Activated T-cell treated with anti-CD3 and anti-CD28 coated beads for 1 hour (primary cell): ENCODE measurements at regions not wholly inside any gene's neighbourhood (a gene's known extent, or its start where the extent isn't known, plus 50 kb on each side); places are given as distances from the start of the nearest gene placed in this dataset.
"Not testable (repeated sequence)": the region's sequence is repeated elsewhere in the genome, so short reads cannot be mapped to it uniquely, and the experiment has no call there.

ENCODE experiments used
- DNase-seq: peaks from one replicate; pipeline ENCODE4 v3.0.0-alpha.2; 2020; ENCODE audit warnings: low read depth

DNA sequence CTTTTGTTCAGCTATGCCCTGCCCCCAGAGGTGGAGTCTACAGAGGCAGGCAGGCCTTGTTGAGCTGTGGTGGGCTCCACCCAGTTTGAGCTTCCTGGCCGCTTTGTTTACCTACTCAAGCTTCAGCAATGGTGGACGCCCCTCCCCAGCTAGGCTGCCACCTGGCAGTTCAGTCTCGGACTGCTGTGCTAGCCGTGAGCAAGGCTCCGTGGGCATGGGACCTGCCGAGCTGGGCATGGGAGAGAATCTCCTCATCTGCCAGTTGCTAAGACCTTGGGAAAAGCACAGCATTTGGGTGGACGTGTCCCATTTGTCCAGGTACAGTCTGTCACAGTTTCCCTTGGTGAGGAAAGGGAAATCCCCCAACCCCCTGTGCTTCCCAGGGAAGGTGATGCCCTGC, 270.0 kb upstream of the TCERG1L start:
- not testable (repeated sequence) for DNase-seq

- no peak for DNase-seq
These were observed 272.8 kb upstream of the TCERG1L start for GRCh38 chr10:131584287-131584686.

DNA sequence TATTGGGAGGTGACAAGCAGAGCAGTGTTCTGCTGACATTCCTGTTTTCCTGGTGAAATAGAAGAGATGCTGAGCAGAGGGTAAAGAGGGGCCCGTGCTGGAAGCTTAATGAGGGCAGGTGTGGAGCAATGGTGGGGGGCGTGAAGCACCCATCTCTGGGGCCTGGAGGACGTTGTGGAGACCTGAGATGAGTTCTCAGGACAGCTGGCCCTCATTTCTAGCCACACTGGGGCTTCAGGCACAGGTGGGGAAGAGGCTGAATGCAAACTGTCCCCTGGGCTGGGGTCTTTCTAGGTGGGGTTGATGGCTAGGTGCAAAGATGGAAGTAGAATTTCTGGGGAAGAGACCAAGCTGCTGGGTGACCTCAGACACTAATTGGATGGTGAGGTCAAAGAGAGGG, 274.2 kb upstream of the TCERG1L start:
- no peak for DNase-seq

DNA sequence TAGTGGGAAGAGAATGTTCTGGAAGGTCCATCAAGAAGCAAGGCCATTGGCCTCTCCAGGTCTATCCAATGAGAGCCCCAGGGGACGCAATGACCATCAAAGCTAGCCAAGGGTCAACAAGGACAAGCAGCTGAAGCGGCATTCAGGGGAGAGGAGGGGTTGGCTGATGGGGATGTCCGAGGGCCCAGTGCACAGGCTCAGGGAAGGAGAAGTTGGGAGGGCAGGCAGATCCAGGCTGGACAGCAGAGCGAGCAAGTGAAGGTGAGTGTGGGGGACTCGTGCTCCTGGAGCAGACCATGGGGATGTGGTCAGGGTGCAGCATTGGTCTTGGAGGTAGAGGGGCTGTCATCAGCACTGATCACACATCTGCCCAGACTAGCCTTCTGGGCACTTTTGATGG, 275.4 kb upstream of the TCERG1L start:
- no peak for DNase-seq

DNA sequence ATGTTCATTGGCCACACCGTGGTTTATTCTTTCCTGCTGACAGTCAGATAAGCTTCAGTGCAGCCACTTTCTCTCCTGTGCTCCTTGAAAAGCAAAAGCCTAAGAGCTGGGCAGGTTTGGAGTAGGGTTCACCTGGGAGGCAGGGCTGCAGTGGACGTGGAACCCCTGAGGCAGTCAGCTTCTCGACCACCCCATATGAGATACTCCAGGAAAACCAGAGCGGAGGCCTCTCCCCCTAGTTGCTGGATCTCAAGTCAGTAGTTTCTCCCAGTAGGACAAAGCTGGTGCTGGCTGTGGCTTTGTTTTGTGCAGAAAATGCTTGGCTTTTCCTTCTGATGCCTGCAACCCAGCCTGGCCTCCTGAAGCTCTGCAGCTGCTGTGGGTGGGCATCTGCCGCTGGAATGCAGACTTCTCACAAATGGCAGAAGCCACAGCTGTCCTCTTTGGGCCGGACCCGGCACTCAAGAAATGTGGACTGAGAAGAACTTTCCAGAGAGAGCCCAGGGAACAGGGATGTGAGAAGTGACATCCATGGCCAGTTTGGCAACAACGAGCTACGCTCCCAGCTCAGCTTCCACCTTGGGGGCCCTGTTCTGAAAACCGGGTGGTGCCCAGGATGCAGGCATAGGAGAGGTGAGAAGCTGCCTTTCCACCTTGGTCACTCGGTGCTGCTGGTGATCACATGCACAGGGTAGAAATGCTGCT, 276.6 kb upstream of the TCERG1L start:
- no peak for DNase-seq

- DNase-seq = no peak
These were observed 277.2 kb upstream of the TCERG1L start for GRCh38 chr10:131588704-131589220.

- no peak for DNase-seq
These were observed 279.0 kb upstream of the TCERG1L start for GRCh38 chr10:131590567-131590966.

GRCh38 chr10:131591936-131592335, 280.4 kb upstream of the TCERG1L start:
- DNase-seq = no peak

- DNase-seq = no peak
These were observed 291.6 kb upstream of the PPP2R2D start for GRCh38 chr10:131609176-131609575.

DNA sequence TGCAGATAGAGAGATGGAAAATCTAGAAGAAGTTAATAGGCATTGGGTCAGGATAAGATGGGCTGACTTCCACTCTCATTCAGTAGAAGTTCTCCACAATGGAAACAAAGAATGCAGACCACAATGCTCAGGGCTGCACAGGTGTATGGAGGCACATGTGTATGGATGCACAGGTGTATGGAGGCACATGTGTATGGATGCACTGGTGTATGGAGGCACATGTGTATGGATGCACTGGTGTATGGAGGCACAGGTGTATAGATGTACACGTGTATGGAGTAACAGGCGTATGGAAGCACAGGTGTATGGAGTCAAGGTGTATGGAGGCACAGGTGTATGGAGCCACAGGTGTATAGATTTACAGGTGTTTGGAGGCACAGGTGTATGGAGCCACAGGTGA, 285.7 kb upstream of the PPP2R2D start:
- no peak for DNase-seq

DNA sequence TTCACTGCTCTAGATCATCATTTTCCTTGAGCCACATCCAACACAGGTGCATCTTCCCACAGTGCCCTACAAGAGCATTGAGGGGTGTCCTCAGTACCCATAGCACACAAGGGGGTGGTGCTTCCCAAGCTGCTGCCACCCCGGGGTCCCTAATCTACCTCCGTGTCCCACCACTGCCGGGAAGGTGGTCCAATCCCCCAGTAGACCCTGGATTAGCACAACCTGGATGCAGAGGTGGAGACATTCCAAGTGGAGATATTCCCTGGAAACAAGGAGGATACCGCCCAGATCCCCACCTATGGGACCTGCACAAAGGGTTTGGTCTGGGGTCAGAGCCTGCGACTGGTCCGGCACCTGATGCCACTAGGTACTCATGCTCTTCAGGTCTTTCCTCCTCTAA, 284.8 kb upstream of the PPP2R2D start:
- no peak for DNase-seq

GRCh38 chr10:131617113-131617858, 283.5 kb upstream of the PPP2R2D start:
- DNase-seq = no peak

GRCh38 chr10:131618587-131619267, 282.1 kb upstream of the PPP2R2D start:
- no peak for DNase-seq

GRCh38 chr10:131620314-131620713, 280.5 kb upstream of the PPP2R2D start:
- DNase-seq = no peak

DNA sequence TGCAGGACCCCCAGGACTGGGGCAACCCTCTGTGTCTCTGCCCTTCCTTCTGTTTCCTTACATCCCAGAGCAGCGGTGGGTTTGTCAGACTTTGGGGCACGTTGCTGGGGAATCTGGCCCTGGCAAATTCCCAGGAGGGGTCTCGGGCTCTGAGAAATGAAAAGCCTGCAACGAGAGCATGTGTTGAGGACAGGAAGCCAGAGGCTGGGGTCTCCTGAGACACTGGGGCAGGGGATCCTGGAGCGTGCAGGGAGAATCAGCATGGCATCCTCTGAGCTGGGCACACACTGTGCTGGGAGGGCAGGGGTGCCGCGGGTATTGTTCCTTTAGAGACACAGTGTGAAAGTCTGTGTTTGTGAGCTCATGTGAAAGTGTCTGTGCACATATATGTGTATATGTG, 279.9 kb upstream of the PPP2R2D start:
- no peak for DNase-seq

DNA sequence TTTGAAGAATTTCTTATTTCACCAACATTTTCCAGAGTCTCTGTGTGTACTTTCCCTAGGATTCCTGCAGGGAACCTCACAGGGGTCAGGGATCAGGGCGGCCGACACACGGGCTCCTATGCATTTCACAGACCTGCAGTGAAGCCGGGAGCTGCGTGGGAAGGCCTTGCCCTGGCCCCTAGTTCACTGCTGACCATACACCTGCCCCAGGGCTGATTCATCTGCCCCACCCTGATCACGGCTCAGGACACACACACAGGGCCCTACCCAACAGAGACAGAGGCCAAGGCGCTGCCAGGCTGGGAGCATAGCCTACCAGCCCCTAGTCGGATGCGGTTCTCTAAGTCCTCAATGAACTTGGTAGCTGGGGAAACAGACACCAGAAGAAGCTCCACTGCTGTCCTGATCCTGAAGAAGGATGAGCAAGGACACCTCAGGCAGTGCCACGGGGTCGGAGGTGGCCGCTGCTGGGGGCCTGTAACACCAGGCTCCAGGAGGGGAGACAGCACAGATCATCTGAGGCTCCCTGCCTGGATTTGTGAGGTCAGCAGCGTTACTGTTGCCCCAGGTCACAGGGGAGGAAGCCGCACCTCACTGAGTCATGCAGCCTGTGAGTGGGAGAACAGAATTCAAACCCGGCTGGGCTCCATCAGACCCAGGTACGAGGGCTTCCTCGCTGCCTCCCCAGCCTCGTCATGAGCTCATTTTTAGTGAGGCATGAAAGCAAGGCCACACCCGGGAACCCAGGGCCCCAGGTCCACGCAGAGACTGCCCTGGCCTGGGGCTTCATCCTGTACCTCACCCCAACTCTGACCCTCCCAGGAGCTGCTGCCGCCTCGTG, 278.8 kb upstream of the PPP2R2D start:
- no peak for DNase-seq

- no peak for DNase-seq
These were observed 275.8 kb upstream of the PPP2R2D start for GRCh38 chr10:131625041-131625440.

DNA sequence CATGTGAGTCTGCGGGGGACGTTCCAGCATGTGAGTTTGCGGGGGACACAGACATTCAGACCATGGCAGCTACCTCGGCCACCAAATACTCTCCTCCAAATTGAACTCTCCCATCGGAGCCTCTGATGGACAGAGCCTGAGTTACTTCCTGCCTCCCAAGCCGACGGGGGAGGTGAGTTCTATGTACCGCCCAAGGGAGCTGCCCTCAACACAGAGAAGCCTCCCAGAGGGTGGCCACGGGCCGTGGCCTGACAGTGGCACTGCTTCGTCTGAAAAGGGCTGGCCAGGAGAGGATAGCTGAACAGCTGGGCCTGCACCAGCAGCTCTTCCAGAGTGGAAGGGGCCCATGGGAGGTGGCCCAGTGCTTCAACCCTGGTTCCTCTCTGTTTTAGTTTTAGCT, 274.5 kb upstream of the PPP2R2D start:
- no peak for DNase-seq

DNA sequence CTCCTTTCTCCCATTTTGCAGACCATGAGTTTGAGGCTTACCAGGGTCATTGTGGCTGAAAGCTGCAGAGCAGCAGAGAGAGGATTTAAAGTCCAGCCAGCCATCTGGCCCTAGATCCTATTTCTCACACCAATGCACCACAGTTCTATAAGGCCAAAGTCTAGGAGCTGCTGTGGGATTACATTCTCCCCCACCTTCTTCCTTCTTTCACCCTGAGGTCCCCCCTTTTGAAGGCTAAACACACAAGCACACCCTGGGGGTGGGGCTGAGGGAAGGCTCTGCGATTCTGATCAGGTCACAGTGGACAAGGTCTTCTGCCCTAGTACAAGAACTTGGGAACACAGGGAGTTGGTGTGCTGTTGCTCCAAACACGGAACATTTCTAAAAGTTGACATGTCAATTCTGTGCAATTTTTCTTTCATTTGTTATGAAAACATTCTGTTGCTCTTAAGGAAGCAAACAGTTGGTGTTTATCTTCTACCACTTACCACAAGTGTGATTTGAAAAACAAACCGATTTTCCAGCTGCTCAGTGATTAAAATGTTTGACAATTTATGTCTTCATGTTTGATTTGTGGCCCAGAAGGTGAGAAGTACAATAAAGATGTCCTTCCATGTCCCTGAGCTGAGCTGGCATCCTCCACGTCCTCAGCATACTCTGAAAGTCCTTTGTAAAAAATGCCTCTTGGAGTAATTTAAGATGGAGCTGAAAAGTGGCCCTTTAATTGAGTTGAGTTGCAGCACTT, 271.6 kb upstream of the PPP2R2D start:
- DNase-seq = no peak

- no peak for DNase-seq
These were observed 270.0 kb upstream of the PPP2R2D start for GRCh38 chr10:131630772-131631258.

GRCh38 chr10:131631619-131632018, 269.2 kb upstream of the PPP2R2D start:
- no peak for DNase-seq
